ENCODE measurements at regions not wholly inside any gene's neighbourhood (a gene's known extent, or its start where the extent isn't known, plus 50 kb on each side); places are given as distances from the start of the nearest gene placed in this dataset.

DNA sequence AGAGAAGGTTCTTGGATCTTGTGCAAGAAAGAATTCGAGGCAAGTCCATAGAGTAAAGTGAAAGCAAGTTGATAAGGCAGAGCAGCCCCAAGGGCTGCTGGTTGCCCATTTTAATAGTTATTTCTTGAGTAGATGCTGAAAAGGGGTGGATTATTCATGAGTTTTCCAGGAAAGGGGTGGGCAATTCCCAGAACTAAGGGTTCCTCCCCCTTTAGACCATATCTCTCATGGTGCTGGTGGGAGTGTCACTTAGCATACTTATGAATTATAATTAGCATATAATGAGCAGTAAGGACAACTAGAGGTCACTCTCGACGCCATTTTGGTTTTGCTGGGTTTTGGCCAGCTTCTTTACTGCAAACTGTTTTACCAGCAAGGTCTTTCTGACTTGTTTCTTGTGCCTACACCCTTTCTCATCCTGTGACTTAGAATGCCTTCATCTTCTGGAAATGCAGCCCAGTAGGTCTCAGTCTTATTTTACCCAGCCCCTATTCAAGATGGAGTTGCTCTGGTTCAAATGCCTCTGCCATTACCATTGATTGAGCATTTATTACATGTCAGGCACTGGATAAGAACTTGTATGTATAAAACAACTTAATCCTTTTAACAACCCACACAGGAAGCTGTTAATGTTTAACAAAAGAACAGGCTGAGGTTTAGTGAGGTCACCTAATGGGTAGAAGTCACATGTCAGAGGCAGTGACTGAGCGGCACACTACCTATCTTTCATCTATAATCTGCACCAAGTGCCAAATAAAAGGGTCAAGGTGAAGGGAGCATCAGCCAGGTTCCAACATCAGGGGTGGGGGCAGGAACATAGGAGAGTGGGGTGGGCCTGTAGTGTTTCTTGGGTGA lies 250.9 kb downstream of the ICOS start:
- TF ChIP-seq, protein P1, sequence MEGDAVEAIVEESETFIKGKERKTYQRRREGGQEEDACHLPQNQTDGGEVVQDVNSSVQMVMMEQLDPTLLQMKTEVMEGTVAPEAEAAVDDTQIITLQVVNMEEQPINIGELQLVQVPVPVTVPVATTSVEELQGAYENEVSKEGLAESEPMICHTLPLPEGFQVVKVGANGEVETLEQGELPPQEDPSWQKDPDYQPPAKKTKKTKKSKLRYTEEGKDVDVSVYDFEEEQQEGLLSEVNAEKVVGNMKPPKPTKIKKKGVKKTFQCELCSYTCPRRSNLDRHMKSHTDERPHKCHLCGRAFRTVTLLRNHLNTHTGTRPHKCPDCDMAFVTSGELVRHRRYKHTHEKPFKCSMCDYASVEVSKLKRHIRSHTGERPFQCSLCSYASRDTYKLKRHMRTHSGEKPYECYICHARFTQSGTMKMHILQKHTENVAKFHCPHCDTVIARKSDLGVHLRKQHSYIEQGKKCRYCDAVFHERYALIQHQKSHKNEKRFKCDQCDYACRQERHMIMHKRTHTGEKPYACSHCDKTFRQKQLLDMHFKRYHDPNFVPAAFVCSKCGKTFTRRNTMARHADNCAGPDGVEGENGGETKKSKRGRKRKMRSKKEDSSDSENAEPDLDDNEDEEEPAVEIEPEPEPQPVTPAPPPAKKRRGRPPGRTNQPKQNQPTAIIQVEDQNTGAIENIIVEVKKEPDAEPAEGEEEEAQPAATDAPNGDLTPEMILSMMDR (IDR thresholded peaks at IDR 0.05; ENCODE audit: low read length), result no peak
- TF ChIP-seq EZH2 (IDR thresholded peaks at IDR 0.05; ENCODE audit: borderline replicate concordance, low read length), result no peak
